ENCODE measurements at regions not wholly inside any gene's neighbourhood (a gene's known extent, or its start where the extent isn't known, plus 50 kb on each side); places are given as distances from the start of the nearest gene placed in this dataset.

DNA sequence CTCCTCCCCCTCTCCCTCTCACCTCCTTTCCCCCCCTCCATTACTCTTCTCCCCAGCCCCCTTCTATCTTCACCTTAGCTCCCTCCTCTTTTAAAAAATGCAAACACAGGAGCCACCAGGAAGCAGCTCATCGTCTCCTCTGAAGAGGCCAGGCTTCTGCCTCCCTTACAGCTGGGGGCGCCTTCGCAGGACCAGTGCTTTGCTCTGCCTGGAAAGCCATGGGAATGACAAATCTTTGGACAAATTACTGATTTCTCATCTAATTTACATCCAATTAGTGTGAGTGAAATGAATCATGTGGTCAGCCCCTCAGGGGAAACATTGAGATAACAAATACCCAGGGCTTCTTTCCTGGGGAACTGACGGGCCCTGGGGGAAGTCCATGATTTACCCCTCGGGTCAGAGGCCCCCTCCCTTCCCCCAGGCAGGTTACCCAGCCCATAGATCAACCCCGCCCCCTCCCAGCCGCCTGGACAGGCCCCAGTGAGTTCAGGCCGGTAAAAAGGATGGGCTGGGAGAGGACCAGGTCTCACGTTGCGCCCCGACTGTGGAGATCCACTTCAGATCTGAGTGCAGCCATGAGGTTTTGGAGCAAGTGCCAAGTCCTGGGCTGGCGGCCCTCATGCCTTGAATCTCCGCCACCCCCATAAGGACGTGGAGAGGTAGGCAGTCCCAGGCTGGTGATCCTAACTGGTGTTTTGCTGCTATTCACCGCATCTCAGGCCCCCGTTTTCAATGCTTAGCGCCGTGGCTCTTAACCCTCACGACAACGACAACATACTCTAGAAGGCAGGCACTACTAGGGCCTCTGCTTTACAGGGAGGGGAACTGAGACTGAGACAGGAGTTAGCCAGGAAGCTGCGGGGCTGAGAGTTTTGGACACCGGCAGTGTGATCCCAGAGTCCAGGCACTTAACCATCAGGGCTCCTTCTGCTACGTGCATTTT is 300.8 kb downstream of the RRAGC start:
- TF ChIP-seq EZH2 (IDR thresholded peaks at IDR 0.05; ENCODE audit: borderline replicate concordance, insufficient read depth, low read length, poor library complexity, severe bottlenecking), result no peak
- TF ChIP-seq, protein P1, sequence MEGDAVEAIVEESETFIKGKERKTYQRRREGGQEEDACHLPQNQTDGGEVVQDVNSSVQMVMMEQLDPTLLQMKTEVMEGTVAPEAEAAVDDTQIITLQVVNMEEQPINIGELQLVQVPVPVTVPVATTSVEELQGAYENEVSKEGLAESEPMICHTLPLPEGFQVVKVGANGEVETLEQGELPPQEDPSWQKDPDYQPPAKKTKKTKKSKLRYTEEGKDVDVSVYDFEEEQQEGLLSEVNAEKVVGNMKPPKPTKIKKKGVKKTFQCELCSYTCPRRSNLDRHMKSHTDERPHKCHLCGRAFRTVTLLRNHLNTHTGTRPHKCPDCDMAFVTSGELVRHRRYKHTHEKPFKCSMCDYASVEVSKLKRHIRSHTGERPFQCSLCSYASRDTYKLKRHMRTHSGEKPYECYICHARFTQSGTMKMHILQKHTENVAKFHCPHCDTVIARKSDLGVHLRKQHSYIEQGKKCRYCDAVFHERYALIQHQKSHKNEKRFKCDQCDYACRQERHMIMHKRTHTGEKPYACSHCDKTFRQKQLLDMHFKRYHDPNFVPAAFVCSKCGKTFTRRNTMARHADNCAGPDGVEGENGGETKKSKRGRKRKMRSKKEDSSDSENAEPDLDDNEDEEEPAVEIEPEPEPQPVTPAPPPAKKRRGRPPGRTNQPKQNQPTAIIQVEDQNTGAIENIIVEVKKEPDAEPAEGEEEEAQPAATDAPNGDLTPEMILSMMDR (IDR thresholded peaks at IDR 0.05; ENCODE audit: poor library complexity, severe bottlenecking), result peak; percentile 21

Measured in neural cell (in vitro differentiated cells).